Upper lobe of right lung (tissue), 1 donor: ENCODE measurements at regions not wholly inside any gene's neighbourhood (a gene's known extent, or its start where the extent isn't known, plus 50 kb on each side); places are given as distances from the start of the nearest gene placed in this dataset.

ENCODE experiments used
- ATAC-seq: fragments of 200-7000 bp; cut with Tn5 transposase; one replicate; pipeline ENCODE4 v1.9.1; 2020; ENCODE audit warnings: mild to moderate bottlenecking, moderate library complexity
- DNase-seq: peaks from one replicate; pipeline ENCODE4 v3.0.0-alpha.2; 2020
- H3K27ac ChIP-seq: fragments of 200-600 bp; one replicate; pipeline ENCODE4 v1.8.0; 2022
- H3K27me3 ChIP-seq: fragments of 200-600 bp; one replicate; pipeline ENCODE4 v1.8.0; 2022; ENCODE audit warnings: mild to moderate bottlenecking
- H3K36me3 ChIP-seq: fragments of 200-600 bp; one replicate; pipeline ENCODE4 v1.8.0; 2022
- H3K4me1 ChIP-seq: fragments of 200-600 bp; one replicate; pipeline ENCODE4 v1.8.0; 2022
- H3K4me3 ChIP-seq: fragments of 200-600 bp; one replicate; pipeline ENCODE4 v1.8.0; 2022; ENCODE audit warnings: mild to moderate bottlenecking
- H3K9me3 ChIP-seq: fragments of 200-600 bp; one replicate; pipeline ENCODE4 v1.8.0; 2022
- intact Hi-C: fragments of 100-400 bp; cut with DNase I; formaldehyde crosslinking; loops from one replicate; pipeline ENCODE4 v1.11.0; 2022
- TF ChIP-seq, protein P1 (sequence below): fragments of 200-600 bp; IDR thresholded peaks from one replicate; pipeline ENCODE4 v1.8.0; 2022; ENCODE audit warnings: antibody characterized with exemption
- donor health status: DM: no; HTN: yes; CAD: no; lungs with severe emphysema.

DNA sequence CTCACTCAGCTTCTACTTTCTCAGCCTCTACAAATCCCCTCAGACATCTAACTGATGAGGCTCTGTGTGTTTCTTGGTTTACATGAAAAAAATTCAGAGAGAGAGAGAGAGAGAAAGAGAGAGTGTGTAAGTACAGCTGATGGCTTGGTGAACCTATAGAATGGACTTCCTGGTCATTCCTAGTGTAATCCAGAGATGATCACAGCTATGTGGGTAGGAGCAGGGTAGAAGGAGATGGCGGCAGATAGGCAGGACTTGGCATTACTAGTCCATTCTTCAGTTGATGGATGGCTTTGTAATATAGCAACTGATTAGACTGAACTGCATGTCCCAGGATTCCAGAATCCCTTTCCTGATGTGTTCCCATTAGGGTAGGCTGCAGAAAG lies 429.3 kb upstream of the CLINT1 start:
- intact Hi-C loops, result no loop called here
- TF ChIP-seq, protein P1, sequence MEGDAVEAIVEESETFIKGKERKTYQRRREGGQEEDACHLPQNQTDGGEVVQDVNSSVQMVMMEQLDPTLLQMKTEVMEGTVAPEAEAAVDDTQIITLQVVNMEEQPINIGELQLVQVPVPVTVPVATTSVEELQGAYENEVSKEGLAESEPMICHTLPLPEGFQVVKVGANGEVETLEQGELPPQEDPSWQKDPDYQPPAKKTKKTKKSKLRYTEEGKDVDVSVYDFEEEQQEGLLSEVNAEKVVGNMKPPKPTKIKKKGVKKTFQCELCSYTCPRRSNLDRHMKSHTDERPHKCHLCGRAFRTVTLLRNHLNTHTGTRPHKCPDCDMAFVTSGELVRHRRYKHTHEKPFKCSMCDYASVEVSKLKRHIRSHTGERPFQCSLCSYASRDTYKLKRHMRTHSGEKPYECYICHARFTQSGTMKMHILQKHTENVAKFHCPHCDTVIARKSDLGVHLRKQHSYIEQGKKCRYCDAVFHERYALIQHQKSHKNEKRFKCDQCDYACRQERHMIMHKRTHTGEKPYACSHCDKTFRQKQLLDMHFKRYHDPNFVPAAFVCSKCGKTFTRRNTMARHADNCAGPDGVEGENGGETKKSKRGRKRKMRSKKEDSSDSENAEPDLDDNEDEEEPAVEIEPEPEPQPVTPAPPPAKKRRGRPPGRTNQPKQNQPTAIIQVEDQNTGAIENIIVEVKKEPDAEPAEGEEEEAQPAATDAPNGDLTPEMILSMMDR, result no peak
- Histone ChIP-seq H3K27ac (no peak overlapping the region), H3K36me3 (no peaks in the 10 kb centered on the region), H3K4me3 (no peak overlapping the region), H3K27me3 (no peaks in the 10 kb centered on the region), H3K9me3 (no peaks in the 10 kb centered on the region), H3K4me1 (no peaks in the 10 kb centered on the region)
- no peak for DNase-seq
- ATAC-seq, result no peak

DNA sequence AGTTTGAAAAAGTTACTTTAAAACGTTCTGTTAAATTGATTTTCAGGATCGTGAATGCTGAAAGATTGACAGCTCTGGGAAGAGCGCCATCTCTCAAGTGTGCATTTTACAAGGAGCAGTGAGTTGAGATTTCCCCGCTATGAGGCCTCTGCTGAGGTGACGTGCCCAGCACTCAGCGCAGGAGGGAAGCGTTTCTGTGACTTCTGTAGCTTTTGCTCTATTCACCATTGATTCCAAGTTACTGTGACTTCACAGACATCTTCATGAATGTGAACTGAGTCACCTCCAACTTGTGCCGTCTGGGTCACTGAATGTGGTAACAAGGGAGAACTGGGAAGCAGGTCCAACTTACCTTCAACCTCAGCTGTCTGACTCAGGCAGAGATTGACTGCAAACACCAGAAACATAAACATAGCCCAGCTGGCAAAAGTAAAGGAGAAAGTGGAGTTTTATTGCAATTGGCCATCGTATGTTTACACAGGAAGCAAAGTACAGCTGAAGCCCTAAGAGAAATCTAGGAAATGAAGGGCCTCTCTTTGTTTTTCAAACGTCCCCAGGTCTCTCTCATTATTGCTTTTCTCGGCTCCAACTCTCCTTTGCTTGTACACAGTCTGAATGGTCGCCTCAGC lies 428.8 kb upstream of the CLINT1 start:
- no peak for DNase-seq
- TF ChIP-seq, protein P1, result no peak

GRCh38 chr5:158286827-158287226 lies 427.9 kb upstream of the CLINT1 start:
- H3K27me3 ChIP-seq, result no peaks in the 10 kb centered on the region
- intact Hi-C loops, result no loop called here
- H3K4me3 ChIP-seq, result no peak overlapping the region
- no peaks in the 10 kb centered on the region for H3K4me1 ChIP-seq
- ATAC-seq (no peak), DNase-seq (no peak)
- H3K9me3 ChIP-seq, result no peaks in the 10 kb centered on the region
- H3K27ac ChIP-seq, result no peak overlapping the region
- TF ChIP-seq, protein P1, result no peak
- H3K36me3 ChIP-seq, result no peaks in the 10 kb centered on the region

More for the DNA sequence above, 428.8 kb upstream of the CLINT1 start:
- ATAC-seq, result peak; percentile 47
- intact Hi-C loops, result no loop called here
- H3K4me1 ChIP-seq, result no peaks in the 10 kb centered on the region
- no peaks in the 10 kb centered on the region for H3K27me3 ChIP-seq
- no peak overlapping the region for H3K27ac ChIP-seq
- H3K36me3 ChIP-seq, result no peaks in the 10 kb centered on the region
- H3K9me3 ChIP-seq, result no peaks in the 10 kb centered on the region
- H3K4me3 ChIP-seq, result no peak overlapping the region

- Histone ChIP-seq H3K36me3 (no peaks in the 10 kb centered on the region), H3K27ac (no peak overlapping the region), H3K9me3 (no peaks in the 10 kb centered on the region), H3K4me3 (no peak overlapping the region), H3K4me1 (no peaks in the 10 kb centered on the region), H3K27me3 (no peaks in the 10 kb centered on the region)
- ATAC-seq (no peak), DNase-seq (no peak)
- TF ChIP-seq, protein P1, result no peak
- intact Hi-C loops, result no loop called here
These were observed 426.8 kb upstream of the CLINT1 start for GRCh38 chr5:158285698-158286097.

- no peak overlapping the region for H3K4me3 ChIP-seq
- TF ChIP-seq, protein P1, result no peak
- DNase-seq (no peak), ATAC-seq (no peak)
- H3K27ac ChIP-seq, result no peak overlapping the region
- no peaks in the 10 kb centered on the region for H3K4me1 ChIP-seq
- intact Hi-C loops, result no loop called here
- H3K27me3 ChIP-seq, result no peaks in the 10 kb centered on the region
- no peaks in the 10 kb centered on the region for H3K36me3 ChIP-seq
- H3K9me3 ChIP-seq, result no peaks in the 10 kb centered on the region
These were observed 425.3 kb upstream of the CLINT1 start for GRCh38 chr5:158284242-158284641.

DNA sequence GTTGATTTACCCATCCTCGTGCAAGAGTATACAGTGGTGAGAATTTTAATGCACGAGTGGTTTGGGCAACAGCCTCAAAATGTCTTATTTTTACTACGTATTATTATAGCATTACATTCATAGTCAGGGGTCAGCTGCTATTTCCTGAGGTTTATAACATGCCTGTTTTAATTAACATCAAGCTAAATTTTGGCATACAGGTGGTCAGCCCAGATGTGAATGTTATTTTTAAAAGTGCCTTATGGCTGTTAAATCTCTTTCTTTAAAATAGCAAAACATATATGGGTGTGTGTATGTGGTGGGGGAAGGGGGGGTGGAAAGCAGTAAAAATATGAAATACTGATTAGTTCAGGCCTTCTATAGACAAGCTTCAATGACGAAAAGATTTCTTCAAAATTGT lies 424.5 kb upstream of the CLINT1 start:
- Histone ChIP-seq H3K27me3 (no peaks in the 10 kb centered on the region), H3K4me1 (no peaks in the 10 kb centered on the region), H3K9me3 (no peaks in the 10 kb centered on the region), H3K27ac (no peak overlapping the region), H3K4me3 (no peak overlapping the region), H3K36me3 (no peaks in the 10 kb centered on the region)
- no peak for DNase-seq
- TF ChIP-seq, protein P1, result no peak
- intact Hi-C loops, result no loop called here
- ATAC-seq, result no peak
